ENCODE measurements at regions not wholly inside any gene's neighbourhood (a gene's known extent, or its start where the extent isn't known, plus 50 kb on each side); places are given as distances from the start of the nearest gene placed in this dataset.

GRCh38 chr6:113445201-113445600 is 411.9 kb upstream of the MARCKS start:
- H3K27ac ChIP-seq (replicated peaks): no peak overlapping the region
- no peaks in the 10 kb centered on the region for H3K27me3 ChIP-seq (ENCODE audit: insufficient read depth, poor library complexity, severe bottlenecking)
- H3K4me3 ChIP-seq (replicated peaks; ENCODE audit: insufficient read depth, low read length): no peak overlapping the region
- no peak for DNase-seq (ENCODE audit: low read depth in 1 of 2, low spot score in 1 of 2)
- TF ChIP-seq SPI1 (IDR thresholded peaks at IDR 0.05; ENCODE audit: borderline replicate concordance, low read depth): no peak
- no peak for TF ChIP-seq CTCF (IDR thresholded peaks at IDR 0.05; ENCODE audit: insufficient read depth, low read length)
- TF ChIP-seq POLR2AphosphoS5 (IDR thresholded peaks at IDR 0.05; ENCODE audit: low read depth): no peak
- TF ChIP-seq REST (IDR thresholded peaks at IDR 0.05; ENCODE audit: insufficient replicate concordance, low read depth): no peak
- TF ChIP-seq GABPA (IDR thresholded peaks at IDR 0.05; ENCODE audit: low read depth): no peak

GRCh38 chr6:113447088-113447831 is 409.9 kb upstream of the MARCKS start:
- Histone ChIP-seq H3K27ac (replicated peaks) (peak overlapping the region; percentile 21; the same call in 1 of the 2 replicates), H3K4me3 (replicated peaks; ENCODE audit: insufficient read depth, low read length) (no peak overlapping the region), H3K27me3 (ENCODE audit: insufficient read depth, poor library complexity, severe bottlenecking) (no peaks in the 10 kb centered on the region)
- TF ChIP-seq SPI1 (IDR thresholded peaks at IDR 0.05; ENCODE audit: borderline replicate concordance, low read depth) (no peak), REST (IDR thresholded peaks at IDR 0.05; ENCODE audit: insufficient replicate concordance, low read depth) (no peak), GABPA (IDR thresholded peaks at IDR 0.05; ENCODE audit: low read depth) (no peak), CTCF (IDR thresholded peaks at IDR 0.05; ENCODE audit: insufficient read depth, low read length) (no peak), POLR2AphosphoS5 (IDR thresholded peaks at IDR 0.05; ENCODE audit: low read depth) (no peak)
- peak; percentile 33 to 54 for DNase-seq (ENCODE audit: low read depth in 1 of 2, low spot score in 1 of 2)

- DNase-seq (ENCODE audit: low read depth in 1 of 2, low spot score in 1 of 2): no peak
- Histone ChIP-seq H3K4me3 (replicated peaks; ENCODE audit: insufficient read depth, low read length) (no peak overlapping the region), H3K27me3 (ENCODE audit: insufficient read depth, poor library complexity, severe bottlenecking) (no peaks in the 10 kb centered on the region), H3K27ac (replicated peaks) (no peak overlapping the region)
- TF ChIP-seq REST (IDR thresholded peaks at IDR 0.05; ENCODE audit: insufficient replicate concordance, low read depth): no peak
- no peak for TF ChIP-seq GABPA (IDR thresholded peaks at IDR 0.05; ENCODE audit: low read depth)
- no peak for TF ChIP-seq SPI1 (IDR thresholded peaks at IDR 0.05; ENCODE audit: borderline replicate concordance, low read depth)
- TF ChIP-seq POLR2AphosphoS5 (IDR thresholded peaks at IDR 0.05; ENCODE audit: low read depth): no peak
- no peak for TF ChIP-seq CTCF (IDR thresholded peaks at IDR 0.05; ENCODE audit: insufficient read depth, low read length)
These were observed 408.1 kb upstream of the MARCKS start for GRCh38 chr6:113449051-113449450.
